ENCODE measurements at regions not wholly inside any gene's neighbourhood (a gene's known extent, or its start where the extent isn't known, plus 50 kb on each side); places are given as distances from the start of the nearest gene placed in this dataset.

GRCh38 chr20:34190262-34190661 is 51.0 kb upstream of the ASIP start:
- TF ChIP-seq CTCF (IDR thresholded peaks at IDR 0.05; ENCODE audit: insufficient read depth, low read depth, low read length) = no peak
- TF ChIP-seq EZH2 (IDR thresholded peaks at IDR 0.05; ENCODE audit: insufficient read depth, low read length) = no peak

Data from astrocyte (in vitro differentiated cells and primary cell).